RPMI7951 (cell line): ENCODE measurements at regions not wholly inside any gene's neighbourhood (a gene's known extent, or its start where the extent isn't known, plus 50 kb on each side); places are given as distances from the start of the nearest gene placed in this dataset.
"Not testable (repeated sequence)": the region's sequence is repeated elsewhere in the genome, so short reads cannot be mapped to it uniquely, and the experiment has no call there.

ENCODE experiments used
- DNase-seq: peaks from one replicate; pipeline ENCODE4 v3.0.0-alpha.2; 2012; ENCODE audit warnings: low read depth

GRCh38 chr5:158602981-158603380 is 496.7 kb downstream of the EBF1 start:
- no peak for DNase-seq

GRCh38 chr5:158601118-158601517 is 498.6 kb downstream of the EBF1 start:
- DNase-seq = no peak

- DNase-seq = no peak
Observed at GRCh38 chr5:158600679-158601078, 499.0 kb downstream of the EBF1 start.

- no peak for DNase-seq
Observed at GRCh38 chr5:158599157-158599556, 500.6 kb downstream of the EBF1 start.

GRCh38 chr5:158594595-158595242 is 505.0 kb downstream of the EBF1 start:
- DNase-seq = no peak

GRCh38 chr5:158593925-158594324 is 505.8 kb downstream of the EBF1 start:
- no peak for DNase-seq

- peak; percentile 9 for DNase-seq
Observed at GRCh38 chr5:158591301-158591863, 508.3 kb downstream of the EBF1 start.

GRCh38 chr5:158590746-158591300 is 508.9 kb downstream of the EBF1 start:
- DNase-seq = no peak

- DNase-seq = peak; percentile 35
Observed at GRCh38 chr5:158589939-158590338, 509.8 kb downstream of the EBF1 start.

GRCh38 chr5:158588617-158589016 is 511.1 kb downstream of the EBF1 start:
- DNase-seq = no peak

- no peak for DNase-seq
Observed at GRCh38 chr5:158586054-158586453, 513.7 kb downstream of the EBF1 start.

GRCh38 chr5:158582669-158583068 is 517.0 kb downstream of the EBF1 start:
- not testable (repeated sequence) for DNase-seq

GRCh38 chr5:158573829-158574228 is 525.9 kb downstream of the EBF1 start:
- DNase-seq = no peak

GRCh38 chr5:158570502-158570901 is 529.2 kb downstream of the EBF1 start:
- no peak for DNase-seq

- no peak for DNase-seq
Observed at GRCh38 chr5:158569534-158569933, 530.2 kb downstream of the EBF1 start.

- DNase-seq = no peak
Observed at GRCh38 chr5:158565017-158565789, 534.5 kb downstream of the EBF1 start.

- DNase-seq = no peak
Observed at GRCh38 chr5:158563760-158564390, 535.8 kb downstream of the EBF1 start.

GRCh38 chr5:158561562-158562190 is 538.0 kb downstream of the EBF1 start:
- DNase-seq = no peak

GRCh38 chr5:158560170-158560569 is 539.5 kb downstream of the EBF1 start:
- peak; percentile 54 for DNase-seq

GRCh38 chr5:158559643-158560042 is 540.1 kb downstream of the EBF1 start:
- DNase-seq = no peak

- no peak for DNase-seq
Observed at GRCh38 chr5:158559066-158559465, 540.6 kb downstream of the EBF1 start.

GRCh38 chr5:158553962-158554336 is 545.8 kb downstream of the EBF1 start:
- DNase-seq = no peak
